ENCODE measurements at regions not wholly inside any gene's neighbourhood (a gene's known extent, or its start where the extent isn't known, plus 50 kb on each side); places are given as distances from the start of the nearest gene placed in this dataset.
"Not testable (repeated sequence)": the region's sequence is repeated elsewhere in the genome, so short reads cannot be mapped to it uniquely, and the experiment has no call there.

- DNase-seq: no peak
Observed at GRCh38 chr2:82344670-82345069, 2040.1 kb upstream of the LRRTM1 start.

GRCh38 chr2:82342356-82342755 is 2037.8 kb upstream of the LRRTM1 start:
- no peak for DNase-seq

DNA sequence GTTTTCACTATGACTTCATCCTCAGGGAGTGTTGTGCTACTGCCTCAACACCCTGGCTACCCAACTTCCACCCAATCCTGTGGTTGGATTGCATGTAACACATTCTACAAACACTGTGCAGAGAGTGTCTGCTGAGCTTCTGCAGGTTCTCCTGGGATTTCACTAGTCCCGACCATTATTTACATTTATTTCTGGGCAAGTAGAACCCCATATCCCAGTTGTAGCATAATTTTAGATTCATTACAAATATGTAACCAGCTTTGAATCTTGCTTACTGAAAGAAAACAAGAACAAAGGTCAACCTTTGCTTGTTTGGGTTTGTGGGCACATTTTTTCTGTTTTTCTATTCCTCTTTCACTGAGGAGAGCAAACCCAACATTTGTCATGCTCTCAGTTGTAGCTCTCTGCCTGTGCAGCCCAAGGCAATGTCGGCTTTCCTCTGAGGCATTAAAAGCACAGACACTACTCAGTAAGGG is 2036.1 kb upstream of the LRRTM1 start:
- DNase-seq: no peak

GRCh38 chr2:82339805-82340204 is 2035.3 kb upstream of the LRRTM1 start:
- no peak for DNase-seq

- DNase-seq: no peak
Observed at GRCh38 chr2:82333697-82334096, 2029.1 kb upstream of the LRRTM1 start.

DNA sequence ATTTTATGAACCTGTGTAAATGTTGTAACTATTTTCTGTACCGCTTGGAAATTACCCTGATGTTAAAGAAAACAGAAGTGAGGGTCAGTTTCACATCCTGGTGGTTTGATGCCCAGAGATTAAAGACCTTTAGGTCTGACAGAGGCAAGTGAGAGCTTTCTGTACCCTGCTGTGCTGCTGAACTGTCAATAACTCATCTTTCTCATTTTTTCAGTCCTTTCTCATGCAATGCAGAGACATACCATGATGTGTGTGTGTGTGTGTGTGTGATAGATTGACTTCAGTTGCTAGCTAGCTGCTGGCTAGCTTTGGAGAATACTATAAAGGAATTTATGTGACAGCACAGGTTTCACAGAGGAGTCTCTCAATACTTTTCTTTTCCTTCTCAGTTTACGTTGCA is 2025.6 kb upstream of the LRRTM1 start:
- DNase-seq: no peak

- DNase-seq: not testable (repeated sequence)
Observed at GRCh38 chr2:82326180-82326767, 2021.7 kb upstream of the LRRTM1 start.

- no peak for DNase-seq
Observed at GRCh38 chr2:82320296-82320695, 2015.7 kb upstream of the LRRTM1 start.

GRCh38 chr2:82317012-82317411 is 2012.5 kb upstream of the LRRTM1 start:
- DNase-seq: peak; percentile 78 to 81

GRCh38 chr2:82316586-82316985 is 2012.0 kb upstream of the LRRTM1 start:
- no peak for DNase-seq

GRCh38 chr2:82314836-82315472 is 2010.4 kb upstream of the LRRTM1 start:
- no peak for DNase-seq

DNA sequence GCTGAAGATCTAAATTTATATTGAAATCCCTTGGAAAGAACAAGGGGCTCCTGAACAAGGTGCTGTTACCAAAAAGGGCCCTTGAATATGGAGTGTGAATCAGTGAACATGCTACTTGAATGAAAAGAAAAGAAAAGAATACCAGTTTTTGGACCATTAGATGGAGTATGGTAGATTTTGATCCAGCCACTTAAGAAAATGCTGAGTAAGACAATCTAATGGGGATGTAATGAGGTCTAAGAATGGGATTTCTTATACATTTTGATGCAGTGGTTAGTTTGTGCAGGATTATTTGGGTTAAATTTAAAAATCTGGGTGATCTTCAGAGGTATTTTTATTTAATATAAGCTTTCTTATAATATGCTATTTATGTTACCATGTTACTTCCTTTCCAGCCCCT is 2003.0 kb upstream of the LRRTM1 start:
- no peak for DNase-seq

DNA sequence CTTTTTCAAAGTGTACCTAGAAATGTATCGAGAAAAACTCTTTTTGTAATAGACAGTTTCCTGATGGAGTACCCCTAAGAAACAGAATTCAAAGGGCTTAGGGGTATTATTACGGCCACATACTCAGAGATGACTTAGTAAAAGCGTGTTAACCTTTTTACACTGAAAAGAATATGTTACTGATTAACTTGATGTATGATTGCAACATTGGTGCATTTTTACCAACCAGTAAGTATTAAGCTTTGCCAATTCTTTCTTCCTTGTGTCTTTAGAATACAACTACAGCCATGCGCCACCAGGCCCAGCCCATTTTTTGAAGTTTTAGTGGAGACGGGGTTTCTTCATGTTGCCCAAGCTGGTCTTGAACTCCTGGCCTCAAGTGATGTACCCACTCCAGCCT is 1997.0 kb upstream of the LRRTM1 start:
- no peak for DNase-seq

DNA sequence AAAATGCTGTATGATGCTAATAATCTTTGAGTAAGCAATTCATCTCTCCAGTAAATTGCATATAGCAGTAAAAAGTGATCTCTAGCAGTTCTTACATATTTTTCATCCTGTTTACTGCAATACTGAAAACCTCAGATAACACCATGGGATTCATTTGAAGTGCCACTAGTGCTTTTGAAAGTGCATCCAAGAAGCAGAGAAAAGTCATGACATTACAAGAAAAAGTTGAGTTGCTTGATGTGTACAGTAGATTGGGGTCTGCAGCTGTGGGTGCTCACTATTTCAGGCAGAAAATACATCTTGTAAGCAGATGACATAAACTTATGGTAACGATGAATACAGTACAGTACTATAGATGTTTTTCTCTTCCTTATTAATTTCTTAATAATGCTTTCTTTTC is 1984.9 kb upstream of the LRRTM1 start:
- DNase-seq: no peak

GRCh38 chr2:82283075-82283474 is 1978.5 kb upstream of the LRRTM1 start:
- no peak for DNase-seq

- DNase-seq: no peak
Observed at GRCh38 chr2:82282111-82282882, 1977.7 kb upstream of the LRRTM1 start.

- DNase-seq: no peak
Observed at GRCh38 chr2:82279367-82279766, 1974.8 kb upstream of the LRRTM1 start.

DNA sequence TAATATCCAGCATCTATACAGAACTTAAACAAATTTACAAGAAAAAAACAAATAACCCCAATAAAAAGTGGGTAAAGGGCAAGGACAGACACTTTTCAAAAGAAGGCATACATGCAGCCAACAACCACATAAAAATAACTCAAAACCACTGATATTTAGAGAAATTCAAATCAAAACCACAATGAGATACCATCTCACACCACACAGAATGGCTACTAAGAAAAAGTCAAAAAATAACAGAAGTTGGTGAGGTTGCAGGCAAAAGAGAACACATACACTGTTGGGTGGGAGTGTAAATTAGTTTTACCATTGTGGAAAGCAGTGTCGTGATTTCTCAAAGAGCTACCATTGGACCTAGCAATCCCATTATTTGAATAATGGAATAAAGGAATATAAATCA is 1973.9 kb upstream of the LRRTM1 start:
- DNase-seq: no peak

GRCh38 chr2:82275599-82275998 is 1971.0 kb upstream of the LRRTM1 start:
- no peak for DNase-seq

DNA sequence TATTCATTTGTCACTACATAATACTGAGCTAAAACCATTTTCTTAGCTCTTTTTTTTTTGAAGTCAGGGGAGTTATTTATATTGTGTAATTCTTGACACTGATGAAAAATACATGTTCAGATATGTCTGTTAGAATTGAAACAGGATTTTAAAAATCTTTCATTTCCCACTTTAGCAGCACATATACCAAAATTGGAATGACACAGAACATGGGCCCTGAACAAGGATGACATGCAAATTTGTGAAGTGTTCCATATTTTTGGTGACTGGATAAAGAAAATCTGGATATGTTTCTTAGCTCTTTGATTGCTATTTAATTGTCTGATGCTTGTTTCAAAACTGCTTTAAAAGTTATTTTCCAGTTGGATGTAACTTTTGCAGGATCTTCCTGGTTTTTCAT is 1963.9 kb upstream of the LRRTM1 start:
- no peak for DNase-seq

- DNase-seq: no peak
Observed at GRCh38 chr2:82260521-82260920, 1956.0 kb upstream of the LRRTM1 start.

GRCh38 chr2:82259551-82259950 is 1955.0 kb upstream of the LRRTM1 start:
- no peak for DNase-seq

DNA sequence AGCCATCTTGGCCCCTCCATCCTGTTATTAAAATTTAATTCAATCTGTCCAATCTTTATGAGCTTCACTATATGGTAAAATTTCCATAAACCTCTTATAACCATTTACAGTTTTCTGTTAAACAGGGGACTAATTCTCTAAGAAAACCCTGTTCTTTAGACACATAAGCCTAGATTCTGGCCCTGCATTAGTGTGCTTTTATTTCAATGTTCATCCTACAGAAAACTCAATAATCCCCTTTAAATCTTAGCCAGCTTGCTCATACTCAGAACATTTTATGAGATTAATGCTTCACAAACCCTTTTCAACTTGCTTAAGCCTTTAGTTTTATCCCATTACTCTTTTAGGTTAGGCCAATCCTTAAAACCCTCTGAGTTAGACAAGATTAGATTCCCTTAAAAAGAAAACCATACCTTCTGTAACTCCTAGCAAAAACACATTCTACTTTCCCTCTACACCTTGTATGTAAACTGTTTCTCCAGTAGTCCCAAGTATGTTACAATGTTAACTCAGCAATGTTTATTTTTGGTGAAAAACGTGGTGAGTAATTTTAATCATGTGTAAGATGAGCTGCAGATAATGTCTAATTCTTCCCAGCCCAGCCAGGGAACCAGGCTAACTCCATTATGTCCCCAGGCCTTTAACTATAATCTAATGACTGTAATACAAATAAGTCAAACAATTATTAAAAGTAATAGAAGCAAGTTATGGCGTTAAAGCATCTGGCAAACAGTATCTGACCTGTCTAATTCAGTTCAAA is 1953.4 kb upstream of the LRRTM1 start:
- no peak for DNase-seq

All from SHP77 (cell line).